NCI-H1694 treated with DMSO at 0.1 percent for 48 hours (cell line): ENCODE measurements at regions not wholly inside any gene's neighbourhood (a gene's known extent, or its start where the extent isn't known, plus 50 kb on each side); places are given as distances from the start of the nearest gene placed in this dataset.

ENCODE experiments used
- DNase-seq: peaks from one replicate; lab custom pipeline; 2025; lab: John Stamatoyannopoulos, UW

DNA sequence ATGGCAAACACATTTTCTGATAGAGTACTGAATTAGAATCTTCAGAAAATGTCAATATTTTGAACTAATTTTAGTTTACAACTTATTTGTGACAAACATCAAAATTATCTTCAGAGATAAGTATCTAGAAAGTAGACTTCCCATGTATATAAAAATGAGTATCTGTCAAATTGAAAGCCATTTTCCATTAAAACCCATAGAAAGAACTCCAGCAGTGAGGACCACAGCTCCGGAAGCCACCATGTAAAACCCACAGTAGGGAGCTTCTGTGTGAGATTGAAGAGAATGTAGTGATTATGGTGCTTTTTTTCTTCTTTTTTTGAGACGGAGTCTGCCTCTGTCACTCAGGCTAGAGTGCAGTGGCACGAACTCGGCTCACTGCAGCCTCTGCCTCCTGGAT is 687.0 kb downstream of the TYW1 start:
- no peak for DNase-seq

DNA sequence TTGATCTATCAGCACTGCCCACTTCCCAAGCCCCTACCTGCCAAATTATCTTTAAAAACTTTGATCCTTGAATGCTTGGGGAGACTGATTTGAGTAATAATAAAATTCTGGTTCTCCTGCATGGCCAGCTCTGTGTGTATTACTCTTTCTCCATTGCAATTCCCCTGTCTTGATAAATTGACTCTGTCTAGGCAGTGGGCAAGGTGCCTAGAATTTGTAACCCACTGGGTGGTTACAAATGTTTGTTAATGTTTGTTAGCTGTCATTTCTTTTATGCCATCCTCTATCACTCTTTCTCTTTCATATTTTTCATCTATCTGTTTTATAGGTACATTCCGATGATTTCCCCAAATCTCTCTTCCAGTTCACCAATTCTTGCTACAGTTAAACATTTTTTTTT is 694.1 kb downstream of the TYW1 start:
- no peak for DNase-seq

- DNase-seq, result no peak
These were observed 695.8 kb downstream of the TYW1 start for GRCh38 chr7:67692425-67692824.

DNA sequence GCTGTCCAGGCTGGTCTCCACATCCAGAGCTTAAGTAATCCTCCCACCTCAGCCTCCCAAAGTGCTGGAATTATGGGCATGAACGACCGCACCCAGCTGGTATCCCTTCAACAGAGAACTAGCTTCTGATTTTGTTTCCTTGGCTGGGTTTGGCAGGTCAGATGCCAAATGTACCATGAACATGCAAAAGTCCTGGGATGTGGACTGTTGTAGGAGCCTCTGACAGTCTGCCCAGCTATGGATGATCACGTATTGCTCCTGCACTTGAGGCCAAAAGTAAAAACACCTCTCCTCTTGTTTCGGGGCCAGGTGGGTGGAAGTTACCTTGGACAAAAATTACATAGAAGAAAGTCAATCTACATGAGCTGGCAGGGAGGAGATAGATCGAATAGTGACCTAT is 699.5 kb downstream of the TYW1 start:
- DNase-seq, result no peak

GRCh38 chr7:67696878-67697277 is 700.2 kb downstream of the TYW1 start:
- DNase-seq, result no peak

- DNase-seq, result no peak
These were observed 701.7 kb downstream of the TYW1 start for GRCh38 chr7:67698354-67698753.

DNA sequence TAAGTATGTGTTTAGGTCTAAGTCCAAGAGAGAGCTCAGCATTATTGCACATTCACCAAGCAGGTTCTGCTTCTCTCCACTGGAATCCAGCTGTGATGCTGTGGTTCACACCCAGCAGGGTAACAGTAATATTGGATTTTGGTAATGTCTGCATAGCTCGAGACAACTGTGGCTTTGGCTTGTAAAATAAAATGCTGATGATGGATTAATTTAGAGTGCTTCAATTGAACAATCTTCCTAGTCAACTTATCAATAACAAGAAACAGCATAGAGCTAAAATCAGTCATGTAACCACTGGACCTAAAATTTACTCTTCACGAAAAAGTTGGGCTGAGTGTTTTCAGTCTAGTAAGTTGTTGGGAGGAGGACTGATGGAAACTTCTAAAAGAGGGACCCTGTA is 709.2 kb downstream of the TYW1 start:
- no peak for DNase-seq

DNA sequence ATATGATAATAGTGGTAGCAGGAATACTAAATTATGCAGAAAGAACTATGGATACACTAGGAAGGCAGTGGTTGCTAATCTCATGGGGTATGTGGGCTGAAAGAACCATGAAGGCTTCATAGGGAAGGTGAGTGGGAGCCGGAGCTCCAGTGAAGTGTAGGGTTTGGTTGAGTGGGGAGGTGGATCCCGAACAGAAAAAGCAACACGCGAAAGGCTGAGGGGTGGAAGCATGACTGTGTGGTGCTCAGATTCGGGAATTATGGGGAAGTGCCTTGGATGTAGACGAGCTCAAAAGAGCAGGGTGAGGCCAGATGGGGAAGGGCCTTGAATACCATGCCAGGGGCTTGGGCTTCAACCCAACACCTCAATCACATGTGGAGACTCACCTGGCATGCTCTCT is 715.1 kb downstream of the TYW1 start:
- no peak for DNase-seq

DNA sequence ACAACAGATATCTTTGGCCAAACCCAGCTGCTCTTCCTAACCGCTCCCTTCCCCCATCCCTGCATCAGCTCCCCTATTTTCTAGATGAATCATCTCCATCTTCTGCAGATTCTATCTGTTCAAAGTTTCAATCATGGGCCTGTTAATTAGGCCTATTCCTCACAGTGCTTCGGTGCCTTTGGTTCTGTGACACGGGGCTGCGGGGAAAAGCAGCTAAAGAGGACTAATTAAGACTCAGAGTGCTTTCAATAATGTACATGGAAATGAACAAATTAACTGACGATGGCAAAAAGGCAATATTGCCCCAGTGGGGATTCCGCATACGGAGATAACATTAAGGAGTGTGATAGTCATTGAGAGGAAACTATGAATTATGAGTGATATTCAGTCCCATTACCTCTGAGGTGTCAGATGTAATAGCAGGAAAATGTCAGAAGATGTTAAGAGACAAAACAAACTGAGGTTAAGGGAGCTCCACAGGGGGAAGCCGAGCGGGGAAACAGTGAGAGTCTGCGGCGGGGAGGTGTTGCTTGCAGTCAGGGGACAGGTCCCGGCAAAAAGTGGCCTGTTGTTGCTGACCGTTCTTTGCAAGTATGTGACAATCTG is 716.9 kb downstream of the TYW1 start:
- no peak for DNase-seq

GRCh38 chr7:67716729-67717128 is 720.1 kb downstream of the TYW1 start:
- peak; percentile 60 for DNase-seq

GRCh38 chr7:67723591-67723990 is 727.0 kb downstream of the TYW1 start:
- no peak for DNase-seq

GRCh38 chr7:67724435-67724834 is 727.8 kb downstream of the TYW1 start:
- DNase-seq, result no peak

- no peak for DNase-seq
These were observed 728.3 kb downstream of the TYW1 start for GRCh38 chr7:67724955-67725354.

GRCh38 chr7:67725423-67725822 is 728.8 kb downstream of the TYW1 start:
- DNase-seq, result no peak

DNA sequence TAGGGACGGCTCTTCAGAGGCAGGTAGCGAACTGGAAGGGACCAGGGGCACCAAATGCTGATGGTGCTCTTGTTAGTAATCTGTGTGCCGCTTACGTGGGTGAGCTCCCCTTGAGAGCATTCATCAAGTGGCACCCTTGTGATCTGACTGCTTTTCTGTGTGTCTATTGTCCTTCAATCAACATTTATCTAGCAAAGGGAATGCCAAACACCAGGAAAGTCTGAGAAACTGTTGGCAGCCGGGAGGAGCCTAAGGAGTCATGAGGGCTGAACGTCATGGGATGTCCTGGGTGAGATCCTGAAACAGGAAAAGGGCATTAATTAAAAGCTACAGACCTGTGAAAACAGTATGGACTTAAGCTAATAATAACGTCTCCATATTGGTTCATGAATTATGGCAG is 733.1 kb downstream of the TYW1 start:
- no peak for DNase-seq

DNA sequence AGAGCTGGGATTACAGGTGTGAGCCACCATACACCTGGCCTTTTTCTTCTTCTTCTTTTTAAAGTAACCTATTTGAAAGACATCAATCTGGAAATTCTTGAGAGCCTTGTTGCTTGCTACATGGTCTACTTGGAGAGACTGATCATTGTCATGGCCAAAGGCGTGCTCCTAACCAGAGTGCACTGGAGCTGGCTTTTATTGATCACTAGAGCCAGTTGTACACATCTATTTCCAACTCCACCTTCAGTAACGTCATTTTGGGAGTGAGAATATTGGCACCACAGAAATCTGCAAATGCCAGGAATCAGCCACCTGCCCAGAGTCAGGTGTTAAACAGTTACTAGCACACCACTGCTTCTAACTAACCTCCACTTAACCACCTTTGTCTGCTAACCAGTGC is 735.1 kb downstream of the TYW1 start:
- no peak for DNase-seq

GRCh38 chr7:67732898-67733297 is 736.3 kb downstream of the TYW1 start:
- DNase-seq, result no peak

DNA sequence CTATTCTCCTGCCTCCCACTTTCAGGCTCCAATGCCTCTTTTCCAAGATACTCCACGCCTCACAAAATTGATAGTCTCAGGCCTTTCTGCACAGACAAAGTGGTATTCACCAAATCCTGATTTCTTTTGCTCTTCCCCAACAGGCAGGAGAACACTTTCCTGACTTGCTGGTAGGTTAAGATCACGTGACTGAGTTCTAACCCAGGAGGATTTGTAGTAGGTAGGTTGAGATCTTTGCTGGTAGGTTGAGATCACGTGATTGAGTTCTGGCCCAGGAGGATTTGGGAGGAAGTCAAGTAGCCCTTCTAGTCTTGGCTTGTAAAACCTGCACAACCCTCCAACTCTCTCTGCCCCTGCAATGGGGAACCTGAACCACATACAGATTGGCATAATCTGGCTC is 741.5 kb downstream of the TYW1 start:
- DNase-seq, result no peak

GRCh38 chr7:67738958-67739357 is 742.3 kb downstream of the TYW1 start:
- no peak for DNase-seq

- no peak for DNase-seq
These were observed 746.9 kb downstream of the TYW1 start for GRCh38 chr7:67743501-67743900.

DNA sequence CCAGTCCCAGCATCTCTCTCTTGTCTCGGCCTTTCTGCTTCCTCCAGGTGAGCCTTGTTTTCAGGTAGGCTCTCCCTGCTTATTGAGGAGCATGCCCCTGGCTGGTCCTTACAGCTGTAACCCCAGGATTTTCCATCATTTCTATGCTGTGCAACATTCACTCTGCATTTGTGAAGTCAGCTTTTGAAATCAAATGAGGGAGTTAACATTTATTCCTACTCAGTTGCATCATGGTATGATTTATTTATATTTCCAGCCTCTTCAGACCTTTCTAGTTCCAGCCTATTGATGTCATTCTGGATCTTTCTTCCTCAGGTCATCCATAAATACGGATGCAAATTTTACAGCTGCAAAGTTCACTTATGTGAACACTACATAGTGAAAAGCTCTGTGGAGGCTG is 755.6 kb downstream of the TYW1 start:
- DNase-seq, result no peak

- no peak for DNase-seq
These were observed 757.3 kb downstream of the TYW1 start for GRCh38 chr7:67753891-67754290.

GRCh38 chr7:67754651-67755050 is 758.0 kb downstream of the TYW1 start:
- DNase-seq, result no peak

DNA sequence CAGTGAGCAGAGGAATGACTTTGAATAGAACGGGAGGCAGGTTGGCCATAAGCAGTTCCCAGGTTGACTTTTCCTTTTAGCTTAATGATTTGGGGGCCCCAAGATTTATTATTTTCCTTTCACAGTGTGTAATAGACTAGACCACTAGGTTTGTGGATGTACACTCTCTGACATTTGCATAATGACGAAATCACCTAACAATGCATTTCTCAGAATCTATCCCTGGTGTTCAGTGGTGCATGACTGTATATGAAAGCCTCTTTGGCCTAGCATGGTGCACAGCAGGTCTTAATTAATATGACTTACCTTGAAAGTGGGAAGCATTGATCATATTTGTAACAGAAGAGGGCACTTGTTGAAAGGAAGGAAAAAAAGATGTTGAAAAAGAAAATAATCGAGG is 761.9 kb downstream of the TYW1 start:
- DNase-seq, result no peak

- DNase-seq, result no peak
These were observed 764.3 kb downstream of the TYW1 start for GRCh38 chr7:67760971-67761370.
